CD4-positive, alpha-beta T cell treated with Interleukin-21 for 1 hour (primary cell): ENCODE measurements at regions not wholly inside any gene's neighbourhood (a gene's known extent, or its start where the extent isn't known, plus 50 kb on each side); places are given as distances from the start of the nearest gene placed in this dataset.
A peak's percentile ranks its signal among the peaks of the same experiment; 100 is the strongest.

Experiments used
- DNase-seq: peaks from one replicate; pipeline ENCODE4 v3.0.0-alpha.2; 2020

DNA sequence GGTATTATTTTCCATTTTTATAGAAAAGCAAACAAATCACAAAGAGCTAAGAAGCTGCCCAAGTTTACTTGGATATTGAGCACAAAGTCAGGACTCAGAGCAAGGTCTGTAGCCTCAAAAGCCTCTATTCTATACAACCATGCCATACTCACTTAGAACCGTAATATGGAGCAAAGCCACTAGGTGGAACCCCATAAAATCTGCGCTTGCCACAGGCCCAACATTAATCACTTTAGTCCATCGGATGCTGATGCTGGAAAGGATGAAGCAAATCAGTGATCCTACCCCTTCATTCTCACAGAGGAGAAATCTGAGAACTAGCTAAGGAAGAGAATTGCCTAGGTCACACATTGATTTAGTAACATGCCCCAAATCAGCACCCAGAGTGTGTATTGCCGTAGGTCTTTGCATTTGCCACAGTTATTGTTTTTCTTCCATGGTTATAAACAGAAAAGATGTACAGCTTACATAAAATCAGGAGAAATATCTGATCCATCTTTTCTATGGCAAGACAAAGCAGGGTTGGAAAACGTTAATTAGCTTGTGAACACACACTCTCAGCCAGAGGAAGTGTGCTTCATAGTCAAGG is 56.7 kb upstream of the RAB38 start:
- DNase-seq = peak; percentile 33

DNA sequence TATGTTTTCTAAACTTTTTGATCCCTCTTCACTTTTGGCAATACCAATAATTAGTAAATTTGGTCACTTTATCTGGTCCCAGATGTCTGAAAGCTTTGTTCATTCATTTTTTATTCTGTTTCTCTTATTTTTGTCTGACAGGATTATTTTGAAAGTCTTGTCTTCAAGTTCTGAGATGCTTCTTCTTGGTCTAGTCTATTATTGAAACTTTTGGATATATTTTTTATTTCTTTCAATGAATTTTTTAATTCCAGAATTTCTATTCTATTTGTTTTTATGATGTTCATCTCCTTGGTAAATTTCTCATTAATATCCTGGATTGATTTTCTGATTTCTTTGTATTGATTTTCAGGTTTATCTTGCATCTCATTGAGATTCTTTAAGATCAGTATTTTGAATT is 54.1 kb upstream of the RAB38 start:
- no peak for DNase-seq
